ENCODE measurements at regions not wholly inside any gene's neighbourhood (a gene's known extent, or its start where the extent isn't known, plus 50 kb on each side); places are given as distances from the start of the nearest gene placed in this dataset.

DNA sequence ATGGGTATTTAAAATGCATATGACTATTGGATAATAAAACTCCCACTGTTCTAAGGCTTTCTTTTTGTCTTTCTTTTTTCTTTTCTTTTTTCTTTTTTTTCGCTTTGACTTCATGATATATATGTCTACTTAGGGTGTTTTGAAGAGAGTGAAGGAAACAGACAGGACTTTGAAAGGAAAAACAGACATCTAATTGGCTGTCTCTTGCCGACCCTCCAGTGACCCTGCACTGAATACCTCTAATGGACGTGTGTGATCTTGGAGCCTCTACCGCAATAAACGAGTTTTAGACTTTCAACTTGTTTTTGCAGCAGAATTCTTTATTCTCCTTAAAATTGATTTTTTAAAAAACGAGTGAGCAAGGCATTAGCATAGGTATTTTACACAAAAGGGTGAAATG, 158.1 kb upstream of the NR2F2 start:
- TF ChIP-seq, protein P1, sequence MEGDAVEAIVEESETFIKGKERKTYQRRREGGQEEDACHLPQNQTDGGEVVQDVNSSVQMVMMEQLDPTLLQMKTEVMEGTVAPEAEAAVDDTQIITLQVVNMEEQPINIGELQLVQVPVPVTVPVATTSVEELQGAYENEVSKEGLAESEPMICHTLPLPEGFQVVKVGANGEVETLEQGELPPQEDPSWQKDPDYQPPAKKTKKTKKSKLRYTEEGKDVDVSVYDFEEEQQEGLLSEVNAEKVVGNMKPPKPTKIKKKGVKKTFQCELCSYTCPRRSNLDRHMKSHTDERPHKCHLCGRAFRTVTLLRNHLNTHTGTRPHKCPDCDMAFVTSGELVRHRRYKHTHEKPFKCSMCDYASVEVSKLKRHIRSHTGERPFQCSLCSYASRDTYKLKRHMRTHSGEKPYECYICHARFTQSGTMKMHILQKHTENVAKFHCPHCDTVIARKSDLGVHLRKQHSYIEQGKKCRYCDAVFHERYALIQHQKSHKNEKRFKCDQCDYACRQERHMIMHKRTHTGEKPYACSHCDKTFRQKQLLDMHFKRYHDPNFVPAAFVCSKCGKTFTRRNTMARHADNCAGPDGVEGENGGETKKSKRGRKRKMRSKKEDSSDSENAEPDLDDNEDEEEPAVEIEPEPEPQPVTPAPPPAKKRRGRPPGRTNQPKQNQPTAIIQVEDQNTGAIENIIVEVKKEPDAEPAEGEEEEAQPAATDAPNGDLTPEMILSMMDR (IDR thresholded peaks at IDR 0.05; ENCODE audit: low read length): no peak
- TF ChIP-seq EZH2 (IDR thresholded peaks at IDR 0.05; ENCODE audit: borderline replicate concordance, low read length): no peak
